ENCODE measurements at regions not wholly inside any gene's neighbourhood (a gene's known extent, or its start where the extent isn't known, plus 50 kb on each side); places are given as distances from the start of the nearest gene placed in this dataset.
A peak's percentile ranks its signal among the peaks of the same experiment; 100 is the strongest.

DNA sequence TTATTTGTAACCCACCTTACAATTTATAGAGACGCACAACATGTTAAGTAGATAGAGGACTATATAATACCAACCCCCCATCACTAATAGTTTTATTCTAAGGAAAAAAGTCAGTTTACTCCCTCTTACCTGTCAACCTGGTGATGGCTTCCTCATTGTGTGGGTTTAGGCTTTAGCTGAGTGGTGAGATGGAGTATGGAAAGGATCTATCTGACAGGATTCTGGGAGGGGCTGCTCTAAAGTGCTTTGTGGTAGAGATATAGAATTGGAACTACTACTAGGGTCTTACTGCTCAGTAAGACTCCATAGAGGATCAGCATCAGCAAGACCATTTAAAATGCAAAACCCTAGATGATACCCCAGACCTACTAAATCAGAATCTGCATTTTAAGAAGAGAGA is 82.1 kb upstream of the IFNE start:
- no peak for DNase-seq (ENCODE audit: low read depth, low spot score)

DNA sequence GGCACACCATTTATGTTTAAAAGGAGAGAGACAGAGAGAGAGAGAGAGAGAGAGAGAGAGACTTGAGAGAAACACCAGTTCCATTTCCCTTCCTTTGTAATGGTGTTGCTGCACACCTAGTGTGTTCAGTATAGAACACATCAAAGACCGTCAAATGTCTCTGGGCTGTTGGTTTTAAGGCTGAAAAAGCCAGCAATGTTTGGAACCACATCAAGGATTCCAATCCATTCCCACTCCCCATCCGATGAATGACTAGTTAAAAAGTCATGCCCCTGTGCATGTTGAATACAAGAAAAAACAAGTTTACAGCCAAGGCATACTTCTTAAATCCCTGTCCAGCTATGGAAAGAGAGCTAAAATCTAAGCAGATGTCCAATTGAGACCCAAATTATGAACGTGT is 83.0 kb upstream of the IFNE start:
- no peak for DNase-seq (ENCODE audit: low read depth, low spot score)

DNA sequence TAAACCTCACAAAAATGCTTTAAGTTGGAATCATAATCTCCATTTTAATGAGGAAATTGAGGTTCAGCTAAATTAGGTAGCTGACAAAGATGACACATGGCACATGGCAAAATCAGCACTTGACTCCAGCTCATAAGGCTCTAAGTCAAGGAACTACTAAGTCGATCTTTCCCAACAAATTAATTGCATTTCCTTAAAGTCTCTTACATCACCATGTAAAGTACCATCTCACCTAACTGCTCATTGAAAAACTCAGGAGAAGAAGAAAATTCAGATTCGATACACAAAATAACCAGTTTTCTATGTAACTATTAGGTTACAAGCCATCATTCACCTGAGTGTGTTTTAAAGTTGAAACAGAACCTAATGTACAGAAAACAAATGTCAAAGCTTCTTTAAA is 85.8 kb upstream of the IFNE start:
- no peak for DNase-seq (ENCODE audit: low read depth, low spot score)

DNA sequence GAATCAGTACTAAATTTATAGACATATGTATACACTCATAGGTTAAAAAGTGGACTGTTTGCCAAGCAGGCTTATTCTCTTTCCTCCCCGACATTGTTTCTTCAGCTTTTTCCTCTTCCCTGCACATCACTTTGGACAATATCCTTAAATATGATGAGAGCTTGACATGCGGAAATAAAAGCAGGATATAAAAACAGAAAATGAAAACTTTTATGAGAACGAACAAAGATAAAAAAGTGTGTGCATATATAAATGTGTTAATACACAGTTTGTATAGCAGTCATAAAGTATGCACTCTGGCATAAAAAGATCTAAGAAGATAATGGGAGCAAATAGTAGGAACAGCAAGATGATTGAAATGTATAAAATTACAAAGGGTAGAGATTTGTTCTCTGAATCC is 86.4 kb upstream of the IFNE start:
- DNase-seq (ENCODE audit: low read depth, low spot score), result no peak

DNA sequence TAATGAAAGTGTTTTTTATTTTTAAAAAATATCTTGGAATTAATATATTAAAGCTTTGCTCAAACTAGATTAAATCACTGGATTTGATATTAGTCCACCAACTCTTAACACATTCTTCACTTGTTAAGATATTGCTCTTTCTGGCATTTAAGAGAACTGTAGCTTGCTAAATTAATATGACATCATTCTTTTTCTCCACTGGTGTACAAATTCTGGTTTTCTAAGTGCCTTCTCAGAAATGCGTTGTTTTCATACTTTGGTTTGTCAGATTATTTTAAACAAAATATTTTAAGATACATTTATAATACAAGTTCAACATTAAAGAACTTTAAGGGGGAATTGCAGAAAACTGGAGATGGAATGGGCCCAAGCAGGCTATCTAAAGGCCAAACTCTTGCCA is 87.6 kb upstream of the IFNE start:
- DNase-seq (ENCODE audit: low read depth, low spot score), result no peak

DNA sequence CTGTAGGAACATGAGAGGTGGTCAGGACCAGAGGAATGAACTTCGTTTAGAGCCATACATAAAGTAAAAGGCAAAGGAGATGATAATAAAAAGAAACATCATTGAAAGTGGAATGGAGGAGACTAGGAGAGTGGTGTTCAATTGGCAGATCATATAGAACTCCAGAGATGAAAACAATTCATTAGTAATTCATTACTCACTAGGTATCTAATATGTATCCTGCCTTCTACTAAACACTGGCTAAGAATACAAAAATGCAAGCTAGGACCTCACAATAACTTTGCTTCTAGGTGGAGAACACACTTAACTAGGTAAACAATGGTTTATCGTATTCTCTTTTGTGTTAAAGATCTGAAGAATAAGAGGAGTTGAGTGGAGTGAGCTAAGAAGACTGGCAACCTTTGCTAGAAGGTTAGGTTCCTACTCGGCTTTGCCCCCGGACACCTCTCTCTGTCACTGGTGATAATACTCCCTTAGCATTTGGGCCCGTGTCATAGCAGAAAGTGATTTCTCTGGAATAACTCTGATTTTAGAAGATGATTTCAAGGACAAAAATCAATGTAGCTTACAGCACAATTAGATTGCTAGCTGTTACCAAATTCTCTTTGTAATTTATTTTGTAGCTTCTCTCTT is 88.6 kb upstream of the IFNE start:
- no peak for DNase-seq (ENCODE audit: low read depth, low spot score)

DNA sequence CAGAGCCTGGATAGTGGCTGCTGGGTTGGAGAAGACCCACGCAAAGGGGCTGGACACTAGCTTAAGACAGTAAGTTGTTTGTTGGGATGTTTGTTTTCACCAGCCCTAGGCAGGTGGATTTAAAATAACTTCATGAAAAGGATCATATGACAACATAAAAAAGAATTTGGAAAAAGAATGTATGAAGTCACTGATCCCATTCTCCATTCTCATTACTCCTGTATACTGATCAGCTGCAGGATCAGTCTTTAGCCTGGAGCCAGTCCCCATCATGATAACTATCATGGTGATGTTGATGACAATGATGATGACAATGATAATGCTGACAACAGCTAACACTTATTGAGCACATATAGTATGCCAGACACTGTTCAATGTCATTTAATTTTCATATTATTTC is 92.1 kb upstream of the IFNE start:
- no peak for DNase-seq (ENCODE audit: low read depth, low spot score)

DNA sequence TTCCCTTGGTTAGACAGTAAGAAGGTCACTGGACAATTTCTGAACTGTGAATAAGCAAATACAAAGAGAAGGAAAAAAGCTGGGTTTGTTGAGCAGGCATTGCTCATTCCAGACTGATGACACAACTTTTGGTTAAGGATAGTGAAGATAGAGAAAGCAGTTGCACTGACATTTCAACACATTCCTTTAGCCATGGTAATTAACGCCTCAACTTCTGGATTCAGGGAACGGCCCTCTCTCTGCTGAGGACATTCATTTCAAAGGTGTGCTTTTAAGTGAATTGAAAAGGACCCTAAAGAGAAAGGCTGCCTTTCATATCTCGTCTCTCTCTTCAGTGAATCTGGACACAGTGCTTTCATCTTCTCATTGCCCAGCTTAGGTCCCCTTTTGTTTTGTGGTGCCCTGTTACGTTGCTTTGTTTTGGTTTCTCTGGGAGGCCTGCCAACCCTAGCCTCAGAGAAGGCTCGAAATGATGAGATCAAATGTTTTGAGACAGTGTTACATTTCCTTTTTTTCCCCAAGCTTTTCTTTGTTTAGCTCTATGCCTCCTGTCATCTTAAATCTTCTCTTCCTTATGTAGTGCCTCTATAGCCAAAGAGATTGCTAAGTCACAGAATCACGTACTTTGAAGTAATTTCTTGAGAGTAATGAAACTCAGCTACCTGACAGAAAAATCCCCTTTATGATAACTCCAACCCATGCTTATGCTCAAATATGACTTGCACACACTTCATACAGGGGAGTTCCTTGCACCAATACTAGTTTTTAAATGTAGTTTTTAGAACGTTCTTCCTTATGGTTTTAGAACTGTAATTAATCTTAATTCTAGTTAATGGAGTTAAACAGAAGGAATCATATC is 94.4 kb upstream of the IFNE start:
- peak; percentile 55 for DNase-seq (ENCODE audit: low read depth, low spot score)

DNA sequence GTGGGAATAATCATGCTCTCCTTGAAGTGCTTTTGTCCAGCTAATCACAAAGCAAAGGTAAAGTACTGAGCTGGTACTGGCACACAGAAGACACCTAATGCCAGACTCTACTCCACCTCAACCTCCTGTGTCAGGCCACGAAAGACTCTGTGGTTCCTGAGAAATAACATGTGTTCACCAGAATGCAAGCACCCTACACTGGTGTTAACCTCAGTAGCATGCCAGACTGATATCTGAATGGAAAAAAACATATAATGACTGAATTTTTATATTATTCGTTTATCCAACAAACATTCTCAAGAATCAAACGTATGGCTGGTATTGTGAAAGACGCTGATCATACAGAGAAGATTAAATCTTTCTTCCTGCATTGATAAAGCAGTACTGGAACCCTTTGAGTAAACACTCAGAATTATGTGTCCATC is 97.1 kb upstream of the IFNE start:
- no peak for DNase-seq (ENCODE audit: low read depth, low spot score)

DNA sequence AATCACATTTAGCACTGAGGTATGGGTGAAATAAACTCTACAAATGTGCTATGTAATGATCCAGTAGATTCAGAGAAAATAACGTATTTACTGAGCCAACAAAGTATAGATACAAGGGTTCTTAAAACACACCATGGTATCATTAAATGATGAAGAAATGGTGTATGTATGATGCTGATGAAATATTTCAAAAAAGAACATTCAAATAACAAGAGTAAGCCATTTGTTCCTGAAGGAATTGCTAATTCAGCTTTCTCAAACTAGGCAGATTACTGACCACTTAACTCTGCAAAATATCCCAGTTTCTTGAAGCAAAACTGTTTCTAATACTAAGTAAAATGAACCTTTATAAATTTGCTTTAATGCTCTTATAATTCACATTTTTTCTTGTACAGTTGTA is 97.6 kb upstream of the IFNE start:
- DNase-seq (ENCODE audit: low read depth, low spot score), result no peak

DNA sequence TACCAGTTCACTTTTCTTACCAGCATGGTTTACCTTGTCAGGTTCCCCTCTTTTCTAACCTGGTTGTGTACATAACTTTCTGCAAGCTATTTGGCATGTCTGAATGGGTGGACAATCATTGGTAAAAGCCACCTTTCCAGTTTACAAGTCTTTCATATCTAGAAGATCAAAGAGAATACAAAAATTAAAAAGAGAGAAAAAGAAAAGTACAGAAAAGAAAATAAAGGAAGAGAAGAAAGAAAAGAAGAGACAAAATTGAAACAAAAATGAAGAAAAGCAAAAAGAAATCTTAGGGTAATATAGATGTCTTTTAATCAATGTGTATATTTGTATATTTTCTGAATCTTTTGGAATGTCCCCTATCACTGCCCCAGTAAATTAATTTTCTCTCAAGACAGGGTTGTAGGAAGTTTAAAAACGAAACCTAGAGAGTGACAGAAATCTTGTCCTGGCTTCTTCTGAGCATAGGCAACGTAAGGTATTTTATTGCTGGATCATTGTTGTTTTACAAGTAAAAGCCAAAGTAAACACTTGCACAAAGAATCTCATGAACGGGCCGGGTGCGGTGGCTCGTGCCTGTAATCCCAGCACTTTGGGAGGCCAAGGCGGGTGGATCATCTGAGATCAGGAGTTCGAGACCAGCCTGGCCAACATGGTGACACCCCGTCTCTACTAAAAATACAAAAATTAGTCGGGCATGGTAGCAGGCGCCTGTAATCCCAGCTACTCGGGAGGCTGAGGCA is 98.7 kb upstream of the IFNE start:
- DNase-seq (ENCODE audit: low read depth, low spot score), result no peak

DNA sequence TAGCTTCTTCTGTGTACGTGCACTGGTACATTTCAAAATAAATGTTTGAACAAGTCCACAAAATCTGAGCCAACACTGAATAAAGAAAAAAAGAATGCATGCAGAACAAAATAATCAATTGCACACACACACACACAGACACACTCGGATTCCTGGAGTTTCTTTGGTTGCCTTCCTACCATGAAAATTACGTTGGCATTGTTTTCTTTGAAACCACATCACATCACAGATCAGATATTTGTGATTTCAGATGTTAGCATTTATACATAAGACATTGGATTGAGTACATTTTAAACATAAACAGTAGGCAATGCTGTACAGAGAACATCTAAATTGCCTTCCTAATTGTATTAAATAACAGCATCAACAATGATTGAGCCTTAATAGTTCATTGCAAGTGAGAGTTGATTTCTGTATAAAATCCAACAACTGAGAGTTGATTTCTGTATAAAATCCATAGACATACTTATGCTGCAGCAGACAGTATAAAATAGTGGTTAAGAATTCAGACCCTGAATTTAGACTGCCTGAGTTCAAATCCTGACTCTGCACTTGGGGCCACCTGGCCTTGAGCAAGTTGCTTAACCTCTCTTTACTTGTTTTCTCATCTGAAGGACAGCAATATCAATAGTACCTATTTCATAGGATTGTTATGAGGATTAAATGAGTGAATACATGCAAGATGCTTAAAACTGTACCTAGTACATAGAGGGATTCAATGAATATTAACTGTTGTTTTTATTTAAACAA is 101.7 kb upstream of the IFNE start:
- DNase-seq (ENCODE audit: low read depth, low spot score), result no peak

DNA sequence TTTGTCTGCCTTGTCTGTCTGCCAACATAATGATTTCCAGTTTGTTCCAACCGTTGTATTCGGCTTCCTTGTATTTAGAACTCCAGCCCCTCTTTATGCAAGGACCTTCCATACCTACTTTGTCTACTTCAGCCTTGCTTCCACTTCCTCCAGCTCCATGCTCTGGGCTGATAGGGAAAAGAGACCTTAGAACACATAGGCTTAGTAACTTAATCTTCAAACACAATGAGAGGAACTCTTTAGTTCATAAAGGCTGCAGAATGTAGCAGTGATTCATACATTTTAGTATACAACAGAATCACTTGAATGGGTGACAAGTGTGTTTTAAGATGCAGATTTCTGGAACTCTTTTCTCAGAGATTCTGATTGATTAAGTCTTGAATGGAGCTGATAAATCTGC is 102.8 kb upstream of the IFNE start:
- DNase-seq (ENCODE audit: low read depth, low spot score), result no peak

DNA sequence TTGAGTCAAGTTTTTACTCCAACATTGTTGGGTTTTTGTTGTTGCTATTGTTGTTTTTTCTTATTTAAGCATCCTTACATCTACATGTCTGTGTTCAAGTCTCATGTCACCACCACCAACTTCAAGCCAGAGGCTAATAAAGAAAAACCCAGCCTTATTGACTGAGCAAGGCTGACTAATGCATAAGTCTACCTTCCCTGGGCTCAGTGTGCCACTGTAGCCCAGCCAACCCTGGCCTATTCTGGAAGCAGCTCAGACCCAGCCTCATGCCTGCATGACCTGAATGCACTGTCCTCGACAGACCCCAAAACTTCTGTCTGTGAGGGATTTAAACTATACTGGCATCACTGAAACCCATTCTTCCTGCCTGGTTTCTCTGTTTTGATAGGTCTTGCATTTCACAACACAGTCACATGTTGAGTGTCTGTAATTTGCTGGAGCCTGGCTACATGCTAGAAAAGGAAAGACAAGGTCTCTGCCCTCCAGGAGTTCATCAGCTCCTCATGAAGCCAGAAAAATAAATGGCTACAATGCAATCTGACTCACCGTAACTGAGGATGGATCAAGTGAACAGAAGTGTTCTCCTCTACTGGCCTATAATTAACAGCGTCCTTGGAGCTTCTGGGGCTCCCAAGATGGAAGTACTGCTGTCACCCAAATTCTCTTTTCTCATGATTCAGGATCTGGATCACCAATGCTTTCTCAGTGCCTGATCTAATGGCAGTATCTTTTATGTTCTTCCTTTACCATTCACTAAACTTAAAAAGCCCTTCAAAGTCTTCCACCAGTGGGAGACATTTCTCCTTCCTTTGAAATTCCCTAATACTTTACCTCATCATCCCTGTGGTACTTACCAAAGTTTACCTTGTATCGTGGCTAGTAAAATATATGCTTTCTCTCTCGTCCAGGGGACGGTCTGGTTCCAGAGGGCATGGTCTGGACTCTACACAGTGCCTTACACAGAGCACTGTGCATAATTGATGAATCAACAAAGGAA is 103.9 kb upstream of the IFNE start:
- no peak for DNase-seq (ENCODE audit: low read depth, low spot score)

DNA sequence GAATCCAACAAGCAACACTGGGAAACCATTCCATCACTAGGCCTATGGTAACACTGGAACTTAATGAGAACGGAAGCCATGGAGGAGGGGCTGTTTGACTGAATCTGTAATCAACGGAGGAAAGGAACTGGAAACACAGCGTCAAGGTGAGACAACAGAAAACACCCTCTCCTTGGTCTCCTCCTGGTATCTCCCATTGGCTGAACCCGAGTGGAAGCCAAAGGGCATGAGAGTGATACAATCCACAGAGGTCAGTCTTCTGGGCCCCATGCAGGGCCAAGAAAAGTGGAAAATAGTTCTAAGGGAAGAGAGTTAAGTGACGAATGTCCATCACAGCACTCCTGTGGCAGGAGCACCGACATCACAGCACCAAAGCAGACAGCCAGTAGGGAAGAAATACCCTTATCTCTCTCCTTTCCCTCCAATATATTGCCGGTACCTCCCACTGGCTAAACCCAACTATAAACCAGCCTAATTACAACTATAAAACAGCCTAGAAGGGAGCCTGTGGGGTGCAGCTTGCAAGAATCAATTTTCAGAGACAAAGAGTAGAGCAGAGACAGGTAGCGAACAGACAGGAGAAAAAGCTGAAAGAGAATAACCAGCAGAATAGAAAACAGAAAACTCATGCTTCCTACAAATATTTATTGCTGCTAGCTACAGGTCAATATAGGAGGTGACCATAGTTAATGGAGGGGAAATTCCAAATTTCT is 107.4 kb upstream of the IFNE start:
- no peak for DNase-seq (ENCODE audit: low read depth, low spot score)

DNA sequence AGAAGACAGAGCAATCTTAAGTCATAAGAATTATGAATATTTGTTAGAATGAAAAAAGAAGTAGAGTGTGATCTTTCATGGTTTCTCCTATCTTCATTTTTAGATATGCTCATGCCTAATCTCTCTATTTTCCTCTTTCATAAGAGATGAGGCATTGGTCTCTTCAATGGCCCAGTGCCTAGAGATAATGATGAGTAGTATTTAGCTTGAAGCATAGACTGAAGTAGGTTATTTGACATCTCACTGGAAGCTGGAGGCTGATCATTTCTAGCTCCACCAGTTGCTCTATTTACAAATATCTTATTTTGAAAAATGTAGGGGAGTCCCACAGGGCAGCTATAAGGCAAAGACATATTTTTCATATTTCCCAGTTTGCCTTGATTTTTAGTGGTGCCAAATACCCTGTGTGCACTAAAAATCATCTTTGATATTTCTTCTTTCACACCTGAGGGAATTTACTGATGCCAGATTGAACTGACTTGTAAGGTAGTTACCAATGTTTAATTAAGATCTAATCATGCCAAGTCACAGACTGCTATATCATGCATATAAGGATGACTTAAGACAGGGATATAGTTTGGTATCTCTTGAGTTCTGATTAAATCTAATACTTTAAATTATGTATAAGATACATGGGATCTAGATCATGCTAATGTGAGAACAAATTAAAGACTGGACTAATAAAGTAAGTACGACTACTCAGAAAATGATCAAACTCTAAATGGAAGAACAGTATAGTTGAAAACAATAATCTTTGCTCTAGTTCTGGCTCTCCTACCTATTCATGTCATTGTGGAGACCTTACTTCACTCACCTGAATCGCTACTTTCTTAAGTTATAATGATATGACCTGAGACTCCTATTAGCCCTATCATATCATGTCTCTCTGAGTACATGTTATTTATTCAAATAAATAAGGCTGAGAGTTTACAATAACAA is 108.2 kb upstream of the IFNE start:
- no peak for DNase-seq (ENCODE audit: low read depth, low spot score)

DNA sequence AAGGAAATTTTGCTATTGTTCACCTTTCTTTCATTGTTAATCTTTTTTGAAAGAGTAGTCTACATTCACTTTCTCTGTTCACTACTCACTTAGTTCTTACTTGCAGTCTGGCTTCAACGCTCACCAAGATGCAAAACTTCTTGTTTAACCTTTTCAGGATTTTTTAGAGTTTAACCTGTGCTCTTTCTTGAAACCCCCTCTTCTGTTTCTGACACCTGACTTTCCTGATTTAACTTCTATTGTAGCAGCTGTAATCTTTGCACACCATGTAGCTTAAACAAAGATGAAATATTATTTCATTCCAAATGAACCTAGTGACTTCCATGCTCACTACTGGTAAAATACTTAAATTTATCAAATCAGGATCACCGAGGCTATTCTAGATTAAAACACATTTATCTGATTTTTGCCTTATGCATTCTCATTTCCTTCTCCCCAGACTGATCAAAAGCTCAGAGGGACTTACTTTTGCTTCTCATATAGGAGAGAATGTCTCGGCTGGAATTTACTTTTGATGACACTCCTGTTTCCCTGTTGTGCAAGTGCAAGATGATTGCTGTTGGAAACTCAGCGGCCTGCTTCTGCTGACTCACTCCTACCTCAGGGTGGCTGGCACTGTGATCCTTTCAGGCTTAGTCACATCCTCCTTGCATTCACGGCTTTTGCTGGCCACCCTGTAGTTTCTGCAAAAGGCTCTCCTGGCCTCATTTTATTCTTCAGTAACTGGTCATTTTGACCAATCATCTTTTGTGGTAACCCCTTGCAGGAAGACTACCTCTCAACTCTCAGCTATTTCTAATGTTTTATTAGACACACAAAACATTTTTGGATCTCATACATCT is 109.3 kb upstream of the IFNE start:
- peak; percentile 89 for DNase-seq (ENCODE audit: low read depth, low spot score)

DNA sequence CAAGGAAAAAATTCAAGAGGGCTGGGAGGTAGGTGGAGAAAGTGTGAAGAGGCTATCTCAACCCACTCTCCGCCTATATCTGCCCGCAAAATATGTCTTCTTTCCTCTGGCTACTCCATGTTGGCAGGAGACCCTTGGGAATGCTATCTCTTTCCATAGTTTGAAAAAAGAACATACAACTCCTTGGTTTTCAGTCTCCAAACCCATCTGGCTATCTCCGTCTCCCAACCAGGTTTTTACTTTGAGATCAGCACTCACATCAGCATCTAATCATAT is 109.9 kb upstream of the IFNE start:
- no peak for DNase-seq (ENCODE audit: low read depth, low spot score)

Measured in pulmonary artery endothelial cell (primary cell).